ENCODE measurements at regions not wholly inside any gene's neighbourhood (a gene's known extent, or its start where the extent isn't known, plus 50 kb on each side); places are given as distances from the start of the nearest gene placed in this dataset. TPM values are rescaled to one million over a fixed set of nuclear protein-coding genes. Genes with fewer than 3 reads are reported as not detected.

DNA sequence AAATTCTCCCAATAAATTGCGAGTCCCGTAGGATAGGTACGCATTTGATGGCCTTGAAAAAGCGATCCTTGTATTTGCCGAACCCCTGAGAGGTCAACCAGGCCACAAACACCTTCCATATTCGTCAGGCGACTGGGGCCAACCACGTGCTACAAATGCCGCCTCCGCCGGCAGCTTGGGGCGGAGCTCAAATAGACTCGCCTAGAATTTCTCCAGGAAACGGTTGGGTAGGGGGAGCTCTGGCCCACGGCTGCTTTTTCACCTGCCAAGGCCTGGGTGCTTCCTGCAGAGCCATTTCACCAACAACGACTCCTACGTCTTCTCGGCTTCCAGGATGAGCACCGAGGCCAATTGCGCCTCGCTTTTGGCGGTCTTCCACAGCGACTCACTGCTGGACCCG lies 53.4 kb upstream of the KIF5B start:
- DNase-seq = no peak
- Histone ChIP-seq H3K27me3 (no peaks in the 10 kb centered on the region), H3K4me3 (no peak overlapping the region), H3K4me1 (no peaks in the 10 kb centered on the region), H3K36me3 (no peaks in the 10 kb centered on the region), H3K27ac (no peak overlapping the region), H3K9me3 (no peaks in the 10 kb centered on the region)
- intact Hi-C loops (cut with DNase I; ENCODE audit: low total_unique reads) = no loop called here
- no peak for TF ChIP-seq POLR2A (IDR thresholded peaks at IDR 0.05)
- TF ChIP-seq CTCF (IDR thresholded peaks at IDR 0.05) = no peak

Small RNAs in the stretch of these regions (small RNA-seq; reads per million reads assigned to genes)
- gene AL161932.1 (not detected), gene RNU7-22P (not detected)
